IPS-15b (cell line): ENCODE measurements at regions not wholly inside any gene's neighbourhood (a gene's known extent, or its start where the extent isn't known, plus 50 kb on each side); places are given as distances from the start of the nearest gene placed in this dataset.

Source experiments
- H3K27me3 ChIP-seq: one replicate; pipeline ENCODE4 v1.6.1; 2013; ENCODE audit warnings: low read length; ENCODE audit not compliant: control insufficient read depth, insufficient read depth
- H3K36me3 ChIP-seq: one replicate; pipeline ENCODE4 v1.6.1; 2013; ENCODE audit warnings: low read length; ENCODE audit not compliant: control insufficient read depth, insufficient read depth
- H3K4me1 ChIP-seq: one replicate; pipeline ENCODE4 v1.6.1; 2013; ENCODE audit warnings: mild to moderate bottlenecking, low read length; ENCODE audit not compliant: control insufficient read depth, insufficient read depth
- H3K4me3 ChIP-seq: one replicate; pipeline ENCODE4 v1.5.1; 2013; ENCODE audit warnings: low read depth, low read length
- H3K9ac ChIP-seq: one replicate; pipeline ENCODE4 v1.6.1; 2013; ENCODE audit warnings: low read depth, mild to moderate bottlenecking, low read length
- H3K9me3 ChIP-seq: one replicate; pipeline ENCODE4 v1.6.1; 2013; ENCODE audit warnings: mild to moderate bottlenecking, low read length; ENCODE audit not compliant: control insufficient read depth, insufficient read depth

- no peaks in the 10 kb centered on the region for H3K36me3 ChIP-seq
- no peak overlapping the region for H3K9ac ChIP-seq
- H3K4me1 ChIP-seq, result no peaks in the 10 kb centered on the region
- H3K27me3 ChIP-seq, result no peaks in the 10 kb centered on the region
- H3K9me3 ChIP-seq, result no peaks in the 10 kb centered on the region
- no peak overlapping the region for H3K4me3 ChIP-seq
Observed at GRCh38 chr18:39414009-39414700, 1848.6 kb upstream of the CELF4 start.

- Histone ChIP-seq H3K9me3 (no peaks in the 10 kb centered on the region), H3K4me3 (no peak overlapping the region), H3K36me3 (no peaks in the 10 kb centered on the region), H3K27me3 (no peaks in the 10 kb centered on the region), H3K9ac (no peak overlapping the region), H3K4me1 (no peaks in the 10 kb centered on the region)
Observed at GRCh38 chr18:39406941-39407340, 1841.3 kb upstream of the CELF4 start.

GRCh38 chr18:39403121-39403520 lies 1837.5 kb upstream of the CELF4 start:
- Histone ChIP-seq H3K27me3 (no peaks in the 10 kb centered on the region), H3K9me3 (no peaks in the 10 kb centered on the region), H3K4me1 (no peaks in the 10 kb centered on the region), H3K4me3 (no peak overlapping the region), H3K9ac (no peak overlapping the region), H3K36me3 (no peaks in the 10 kb centered on the region)

GRCh38 chr18:39399662-39400061 lies 1834.1 kb upstream of the CELF4 start:
- Histone ChIP-seq H3K9ac (no peak overlapping the region), H3K36me3 (no peaks in the 10 kb centered on the region), H3K9me3 (no peaks in the 10 kb centered on the region), H3K27me3 (no peaks in the 10 kb centered on the region), H3K4me3 (no peak overlapping the region), H3K4me1 (no peaks in the 10 kb centered on the region)

GRCh38 chr18:39396168-39396567 lies 1830.6 kb upstream of the CELF4 start:
- Histone ChIP-seq H3K27me3 (no peaks in the 10 kb centered on the region), H3K4me1 (no peaks in the 10 kb centered on the region), H3K36me3 (no peaks in the 10 kb centered on the region), H3K9ac (no peak overlapping the region), H3K9me3 (no peaks in the 10 kb centered on the region), H3K4me3 (no peak overlapping the region)

GRCh38 chr18:39389800-39390379 lies 1824.3 kb upstream of the CELF4 start:
- Histone ChIP-seq H3K4me3 (no peak overlapping the region), H3K36me3 (no peaks in the 10 kb centered on the region), H3K27me3 (no peaks in the 10 kb centered on the region), H3K9me3 (no peaks in the 10 kb centered on the region), H3K9ac (no peak overlapping the region), H3K4me1 (peaks cover 5% of the 10 kb centered on the region)

GRCh38 chr18:39380866-39381265 lies 1815.3 kb upstream of the CELF4 start:
- Histone ChIP-seq H3K9ac (no peak overlapping the region), H3K4me3 (no peak overlapping the region), H3K4me1 (peaks cover 3% of the 10 kb centered on the region), H3K27me3 (no peaks in the 10 kb centered on the region), H3K36me3 (no peaks in the 10 kb centered on the region), H3K9me3 (no peaks in the 10 kb centered on the region)

GRCh38 chr18:39380186-39380725 lies 1814.7 kb upstream of the CELF4 start:
- no peaks in the 10 kb centered on the region for H3K27me3 ChIP-seq
- peaks cover 3% of the 10 kb centered on the region for H3K4me1 ChIP-seq
- H3K36me3 ChIP-seq, result no peaks in the 10 kb centered on the region
- no peak overlapping the region for H3K9ac ChIP-seq
- no peaks in the 10 kb centered on the region for H3K9me3 ChIP-seq
- no peak overlapping the region for H3K4me3 ChIP-seq

- Histone ChIP-seq H3K4me3 (no peak overlapping the region), H3K27me3 (no peaks in the 10 kb centered on the region), H3K36me3 (no peaks in the 10 kb centered on the region), H3K4me1 (no peaks in the 10 kb centered on the region), H3K9me3 (no peaks in the 10 kb centered on the region), H3K9ac (no peak overlapping the region)
Observed at GRCh38 chr18:39375066-39375465, 1809.5 kb upstream of the CELF4 start.

- Histone ChIP-seq H3K36me3 (no peaks in the 10 kb centered on the region), H3K4me3 (no peak overlapping the region), H3K4me1 (no peaks in the 10 kb centered on the region), H3K9ac (no peak overlapping the region), H3K9me3 (no peaks in the 10 kb centered on the region), H3K27me3 (no peaks in the 10 kb centered on the region)
Observed at GRCh38 chr18:39371996-39372395, 1806.4 kb upstream of the CELF4 start.

GRCh38 chr18:39366656-39367055 lies 1801.1 kb upstream of the CELF4 start:
- H3K27me3 ChIP-seq, result no peaks in the 10 kb centered on the region
- no peaks in the 10 kb centered on the region for H3K36me3 ChIP-seq
- H3K9ac ChIP-seq, result no peak overlapping the region
- H3K9me3 ChIP-seq, result no peaks in the 10 kb centered on the region
- H3K4me3 ChIP-seq, result no peak overlapping the region
- peaks cover 2% of the 10 kb centered on the region for H3K4me1 ChIP-seq

GRCh38 chr18:39365836-39366485 lies 1800.4 kb upstream of the CELF4 start:
- Histone ChIP-seq H3K27me3 (no peaks in the 10 kb centered on the region), H3K36me3 (no peaks in the 10 kb centered on the region), H3K4me1 (peaks cover 2% of the 10 kb centered on the region), H3K9me3 (no peaks in the 10 kb centered on the region), H3K9ac (no peak overlapping the region), H3K4me3 (no peak overlapping the region)
